ENCODE measurements at regions not wholly inside any gene's neighbourhood (a gene's known extent, or its start where the extent isn't known, plus 50 kb on each side); places are given as distances from the start of the nearest gene placed in this dataset.
"Not testable (repeated sequence)": the region's sequence is repeated elsewhere in the genome, so short reads cannot be mapped to it uniquely, and the experiment has no call there.

GRCh38 chr3:22377421-22377820 is 626.4 kb upstream of the ZNF385D start:
- no peak for DNase-seq (ENCODE audit: low read depth in 2 of 2)

DNA sequence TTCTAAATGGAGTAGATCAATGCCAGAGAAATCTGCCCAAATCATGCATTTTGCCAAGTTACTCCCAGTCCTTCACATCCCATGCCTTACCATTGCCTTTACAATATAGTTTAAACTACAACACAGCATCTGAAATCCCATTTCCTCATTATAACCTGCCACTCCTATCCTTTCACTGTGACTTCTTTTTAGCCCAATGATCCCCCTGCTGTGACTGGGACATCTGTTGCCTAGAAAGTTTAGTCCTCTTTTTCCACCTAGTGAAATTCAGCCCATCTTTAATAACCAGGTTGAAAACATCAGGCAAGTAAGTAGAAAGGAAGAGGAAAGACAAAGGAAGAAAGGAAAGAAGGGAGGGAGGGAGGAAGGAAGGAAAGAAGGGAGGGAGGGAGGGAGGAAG is 627.9 kb upstream of the ZNF385D start:
- no peak for DNase-seq (ENCODE audit: low read depth in 2 of 2)

GRCh38 chr3:22380253-22380652 is 629.2 kb upstream of the ZNF385D start:
- DNase-seq (ENCODE audit: low read depth in 2 of 2): no peak

DNA sequence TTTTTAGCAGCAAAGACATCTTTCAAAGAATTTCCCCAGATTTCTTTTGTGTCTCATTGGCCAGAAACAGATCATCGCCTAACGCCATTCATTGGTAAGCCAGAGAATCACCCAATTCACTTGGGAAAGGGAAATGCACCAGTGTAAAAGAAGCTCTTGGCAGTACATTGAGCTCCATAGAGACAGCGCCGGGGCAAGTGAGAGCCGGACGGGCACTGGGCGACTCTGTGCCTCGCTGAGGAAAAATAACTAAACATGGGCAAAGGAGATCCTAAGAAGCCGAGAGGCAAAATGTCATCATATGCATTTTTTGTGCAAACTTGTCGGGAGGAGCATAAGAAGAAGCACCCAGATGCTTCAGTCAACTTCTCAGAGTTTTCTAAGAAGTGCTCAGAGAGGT is 630.6 kb upstream of the ZNF385D start:
- DNase-seq (ENCODE audit: low read depth in 2 of 2): not testable (repeated sequence)

DNA sequence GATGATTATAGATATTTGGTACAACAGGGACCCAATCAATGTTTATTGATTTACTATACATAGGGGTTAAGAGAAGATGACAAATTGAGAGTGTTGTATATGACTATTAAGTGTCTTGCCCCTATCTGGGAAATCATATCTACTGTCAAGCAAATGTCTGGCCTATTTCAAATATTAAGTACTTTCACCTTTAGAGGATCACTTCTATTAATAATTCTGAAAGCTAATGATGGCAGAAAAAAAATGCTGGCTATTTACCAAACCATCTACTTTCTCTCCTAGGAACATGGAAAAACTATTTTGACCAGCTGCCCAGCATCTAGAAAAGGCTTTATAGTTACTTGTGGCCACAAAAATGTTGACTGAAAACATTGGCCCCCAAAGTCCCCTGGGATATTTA is 632.3 kb upstream of the ZNF385D start:
- no peak for DNase-seq (ENCODE audit: low read depth in 2 of 2)

DNA sequence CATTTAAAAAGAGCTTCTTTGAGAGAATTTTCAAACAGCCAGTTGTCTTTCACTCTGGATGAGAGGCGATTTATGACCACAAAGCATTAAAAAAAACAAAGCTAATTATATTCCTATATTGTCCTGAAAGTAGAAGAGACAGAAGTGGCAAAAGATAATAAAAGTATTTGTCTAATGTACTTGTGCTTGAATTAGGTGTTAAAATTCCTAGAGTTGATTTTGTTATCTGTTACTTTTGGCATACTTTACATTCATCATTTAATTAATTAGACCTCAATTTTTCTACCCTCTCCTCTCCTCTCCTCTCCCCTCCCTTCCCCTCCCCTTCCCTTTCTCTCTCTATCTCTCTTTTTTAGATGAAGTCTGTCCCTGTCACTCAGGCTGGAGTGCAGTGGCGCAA is 635.1 kb upstream of the ZNF385D start:
- no peak for DNase-seq (ENCODE audit: low read depth in 2 of 2)

- no peak for DNase-seq (ENCODE audit: low read depth in 2 of 2)
Measured at GRCh38 chr3:22392286-22392685, 641.3 kb upstream of the ZNF385D start.

- no peak for DNase-seq (ENCODE audit: low read depth in 2 of 2)
Measured at GRCh38 chr3:22392859-22393258, 641.8 kb upstream of the ZNF385D start.

DNA sequence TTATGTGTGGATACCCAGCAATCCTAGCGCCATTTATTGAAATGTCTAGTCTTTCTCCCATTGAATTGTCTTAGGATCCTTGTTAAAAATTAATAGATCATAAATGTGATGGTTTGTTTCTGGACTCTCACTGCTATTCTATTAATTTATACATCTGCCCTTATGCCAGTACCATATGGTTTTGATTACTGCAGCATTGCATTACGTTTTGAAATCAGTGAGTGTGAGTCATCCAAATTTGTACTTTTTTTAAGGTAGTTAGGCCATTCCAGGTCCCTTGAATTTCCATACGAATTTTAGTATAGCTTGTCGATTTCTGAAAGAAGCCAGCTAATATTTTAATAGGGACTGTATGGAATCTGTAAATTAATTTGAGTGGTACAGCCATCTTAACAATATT is 648.6 kb upstream of the ZNF385D start:
- no peak for DNase-seq (ENCODE audit: low read depth in 2 of 2)

DNA sequence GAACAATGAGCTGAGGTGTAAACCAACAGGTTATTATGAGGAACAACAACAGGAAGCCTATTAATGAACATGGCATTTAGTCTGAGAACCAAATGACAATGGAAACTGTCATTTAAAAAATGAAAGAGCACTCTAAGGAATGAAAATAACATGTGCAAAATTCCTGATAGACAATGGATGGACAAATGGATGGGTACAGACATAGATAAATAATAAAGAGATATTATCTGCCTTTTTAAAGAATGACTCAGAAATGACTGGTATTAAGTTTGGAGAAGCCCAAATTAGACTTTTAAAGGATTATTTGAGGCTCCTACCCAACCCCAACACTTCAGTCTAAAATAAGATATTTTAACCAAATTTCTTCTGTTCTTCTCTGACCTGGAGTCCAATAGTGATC is 650.5 kb upstream of the ZNF385D start:
- no peak for DNase-seq (ENCODE audit: low read depth in 2 of 2)

GRCh38 chr3:22414239-22414638 is 663.2 kb upstream of the ZNF385D start:
- DNase-seq (ENCODE audit: low read depth in 2 of 2): no peak

GRCh38 chr3:22416838-22417446 is 665.9 kb upstream of the ZNF385D start:
- not testable (repeated sequence) for DNase-seq (ENCODE audit: low read depth in 2 of 2)

GRCh38 chr3:22419261-22419660 is 668.3 kb upstream of the ZNF385D start:
- DNase-seq (ENCODE audit: low read depth in 2 of 2): no peak

- DNase-seq (ENCODE audit: low read depth in 2 of 2): no peak
Measured at GRCh38 chr3:22421589-22421988, 670.6 kb upstream of the ZNF385D start.

DNA sequence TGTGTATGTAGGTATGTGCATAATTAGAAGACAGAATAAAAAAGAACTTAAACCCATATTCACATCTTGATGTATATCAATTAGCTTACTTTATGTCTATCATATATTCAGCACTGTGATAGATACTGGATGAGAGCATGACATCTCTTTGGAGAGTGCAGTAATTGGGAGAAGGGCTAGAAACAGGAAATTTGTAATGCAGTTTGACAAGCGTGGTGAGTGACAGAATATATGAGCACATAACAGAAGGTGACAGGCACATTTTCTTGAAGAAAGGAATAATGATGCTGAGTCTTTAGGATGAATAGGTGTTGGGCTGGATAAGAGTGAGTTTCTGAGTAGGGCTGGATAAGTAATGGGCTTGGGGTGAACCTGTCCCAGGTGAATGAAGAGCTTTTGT is 680.3 kb upstream of the ZNF385D start:
- DNase-seq (ENCODE audit: low read depth in 2 of 2): no peak

DNA sequence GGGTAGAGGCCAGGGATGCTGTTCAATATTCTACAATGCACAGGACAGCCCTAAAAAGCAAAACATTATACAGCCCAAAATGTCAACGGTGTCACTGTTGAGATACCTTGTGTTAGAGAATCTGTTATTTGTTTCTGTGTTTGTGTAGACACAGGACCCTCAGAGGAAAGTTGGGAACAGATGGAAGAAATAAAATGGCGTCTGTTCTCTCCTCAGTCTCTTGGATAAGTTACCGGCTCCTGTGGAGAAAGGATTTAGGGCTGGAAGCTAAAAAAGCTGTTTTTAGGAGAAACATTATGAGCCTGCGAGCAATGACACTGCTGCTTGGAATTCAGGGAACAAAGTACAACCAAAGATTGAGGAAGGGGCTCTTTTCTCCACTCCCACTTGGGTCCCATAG is 688.6 kb upstream of the ZNF385D start:
- no peak for DNase-seq (ENCODE audit: low read depth in 2 of 2)

- DNase-seq (ENCODE audit: low read depth in 2 of 2): no peak
Measured at GRCh38 chr3:22441711-22442110, 690.7 kb upstream of the ZNF385D start.

DNA sequence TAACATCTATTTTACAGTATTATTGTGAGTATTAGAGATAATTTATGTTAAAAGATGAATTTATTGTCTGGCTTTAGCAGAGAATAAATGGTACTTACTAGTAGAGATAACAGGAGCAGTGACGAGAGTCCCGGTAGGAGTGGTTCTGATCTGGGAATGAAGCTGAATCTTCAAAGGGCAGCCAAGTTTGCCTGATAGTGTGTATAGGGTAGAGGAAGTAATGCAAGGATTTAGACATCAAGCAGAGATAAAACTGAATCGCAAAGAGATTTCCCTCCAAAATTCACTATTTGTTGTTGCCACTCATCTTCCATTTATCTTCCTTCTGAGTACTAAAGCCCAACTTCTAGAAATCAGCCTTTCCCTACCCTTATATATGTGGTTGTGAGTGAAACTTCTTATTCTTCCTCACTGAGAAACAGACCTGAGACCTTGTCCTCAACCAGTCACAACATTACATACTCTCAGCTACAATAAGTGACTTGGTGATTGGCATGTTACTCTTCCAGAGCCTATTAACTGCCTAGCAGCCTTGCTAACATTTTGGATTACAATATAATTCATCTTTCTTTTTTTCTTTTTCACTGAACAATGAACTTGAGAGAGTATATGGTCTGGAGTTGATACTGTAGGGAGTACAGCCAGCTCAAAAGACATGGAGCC is 692.7 kb upstream of the ZNF385D start:
- no peak for DNase-seq (ENCODE audit: low read depth in 2 of 2)

GRCh38 chr3:22445336-22445735 is 694.3 kb upstream of the ZNF385D start:
- DNase-seq (ENCODE audit: low read depth in 2 of 2): not testable (repeated sequence)

- no peak for DNase-seq (ENCODE audit: low read depth in 2 of 2)
Measured at GRCh38 chr3:22450786-22451400, 699.9 kb upstream of the ZNF385D start.

GRCh38 chr3:22451501-22451900 is 700.5 kb upstream of the ZNF385D start:
- DNase-seq (ENCODE audit: low read depth in 2 of 2): no peak

DNA sequence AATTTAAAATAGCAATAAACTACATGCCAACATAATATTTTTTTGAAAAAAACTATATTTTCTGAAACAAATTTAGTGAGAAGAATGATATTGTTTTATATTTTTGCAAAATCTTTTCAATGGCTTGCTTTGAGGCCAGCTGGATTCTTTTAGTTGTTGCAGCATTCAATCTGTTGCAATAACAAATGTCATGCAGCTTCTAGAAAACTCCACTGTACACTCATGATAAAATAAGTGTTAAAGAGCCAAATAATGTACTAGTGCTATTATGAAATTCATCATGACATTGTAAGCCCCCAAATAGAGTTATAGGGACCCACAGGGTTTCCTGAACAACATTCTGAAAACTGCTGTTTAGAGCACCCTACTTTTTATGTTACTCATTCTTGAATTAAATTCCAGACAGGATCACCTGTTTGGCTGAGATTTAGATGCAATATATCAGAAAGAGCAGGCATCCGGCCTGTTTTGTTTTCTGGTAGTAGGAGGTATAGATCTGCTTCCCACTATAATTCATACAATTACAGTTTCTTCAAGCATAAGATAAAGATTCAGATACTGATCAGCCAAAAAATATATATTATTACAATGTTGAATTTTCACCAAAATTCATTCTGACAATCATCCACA is 703.0 kb upstream of the ZNF385D start:
- no peak for DNase-seq (ENCODE audit: low read depth in 2 of 2)

DNA sequence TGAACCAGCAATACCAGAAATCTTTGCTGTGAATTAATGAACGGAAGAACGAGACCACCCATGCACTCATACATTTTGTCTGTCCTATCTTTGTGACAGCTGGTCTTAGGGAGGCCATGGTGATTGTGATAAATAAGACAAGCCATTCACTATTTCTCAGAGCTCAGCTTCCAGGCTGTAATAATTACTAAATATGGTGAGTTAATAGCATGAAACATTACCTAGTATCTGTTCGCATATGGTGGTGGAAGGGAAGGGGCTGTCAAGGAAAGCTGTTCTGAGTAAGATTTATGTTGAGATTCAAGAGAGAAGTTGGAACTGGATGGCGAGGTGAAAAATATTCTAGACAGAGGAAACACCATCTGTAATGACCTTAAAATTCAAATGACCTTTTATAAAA is 719.0 kb upstream of the ZNF385D start:
- no peak for DNase-seq (ENCODE audit: low read depth in 2 of 2)
